ENCODE measurements at regions not wholly inside any gene's neighbourhood (a gene's known extent, or its start where the extent isn't known, plus 50 kb on each side); places are given as distances from the start of the nearest gene placed in this dataset.

DNA sequence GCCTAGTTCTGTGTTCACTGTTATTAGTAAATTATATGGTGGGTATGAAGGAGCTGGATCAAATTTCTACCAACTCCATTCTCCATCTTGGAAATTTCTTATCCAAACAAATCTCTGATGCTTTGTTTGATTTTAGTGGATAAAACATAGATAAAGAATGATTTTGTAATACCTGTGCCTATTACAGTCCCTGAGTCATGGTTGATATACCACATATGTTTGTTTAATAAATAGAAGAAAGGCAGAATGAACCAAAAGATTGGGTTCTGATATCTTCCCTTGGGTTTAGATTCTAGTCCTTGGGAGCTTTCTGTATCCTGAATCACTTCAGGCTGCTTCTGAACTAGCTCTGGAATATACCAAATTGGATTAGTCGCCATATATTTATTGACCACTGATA, 203.6 kb downstream of the PDCD6IP start:
- TF ChIP-seq, protein P1, sequence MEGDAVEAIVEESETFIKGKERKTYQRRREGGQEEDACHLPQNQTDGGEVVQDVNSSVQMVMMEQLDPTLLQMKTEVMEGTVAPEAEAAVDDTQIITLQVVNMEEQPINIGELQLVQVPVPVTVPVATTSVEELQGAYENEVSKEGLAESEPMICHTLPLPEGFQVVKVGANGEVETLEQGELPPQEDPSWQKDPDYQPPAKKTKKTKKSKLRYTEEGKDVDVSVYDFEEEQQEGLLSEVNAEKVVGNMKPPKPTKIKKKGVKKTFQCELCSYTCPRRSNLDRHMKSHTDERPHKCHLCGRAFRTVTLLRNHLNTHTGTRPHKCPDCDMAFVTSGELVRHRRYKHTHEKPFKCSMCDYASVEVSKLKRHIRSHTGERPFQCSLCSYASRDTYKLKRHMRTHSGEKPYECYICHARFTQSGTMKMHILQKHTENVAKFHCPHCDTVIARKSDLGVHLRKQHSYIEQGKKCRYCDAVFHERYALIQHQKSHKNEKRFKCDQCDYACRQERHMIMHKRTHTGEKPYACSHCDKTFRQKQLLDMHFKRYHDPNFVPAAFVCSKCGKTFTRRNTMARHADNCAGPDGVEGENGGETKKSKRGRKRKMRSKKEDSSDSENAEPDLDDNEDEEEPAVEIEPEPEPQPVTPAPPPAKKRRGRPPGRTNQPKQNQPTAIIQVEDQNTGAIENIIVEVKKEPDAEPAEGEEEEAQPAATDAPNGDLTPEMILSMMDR (conservative IDR thresholded peaks at IDR 0.05), result no peak
- TF ChIP-seq ZFX (IDR thresholded peaks at IDR 0.05), result no peak
